Cardiac muscle cell (in vitro differentiated cells and primary cell): ENCODE measurements at regions not wholly inside any gene's neighbourhood (a gene's known extent, or its start where the extent isn't known, plus 50 kb on each side); places are given as distances from the start of the nearest gene placed in this dataset.
A peak's percentile ranks its signal among the peaks of the same experiment; 100 is the strongest.

Experiments
- DNase-seq, 2 donors: peaks; one replicate each; pipeline versions ENCODE4 v3.0.0 to v3.0.0-alpha.2; 2010 to 2017; ENCODE audit warnings: low read depth in 1 of 2, low spot score in 1 of 2
- H3K27ac ChIP-seq: fragments of 200-600 bp; sonication (generic); 2 replicates; pipeline ENCODE4 v1.5.1; 2016
- H3K27me3 ChIP-seq: fragments of 200-600 bp; sonication (generic); 2 replicates; pipeline ENCODE4 v1.6.0; 2016; ENCODE audit warnings: control low read depth
- H3K36me3 ChIP-seq: fragments of 200-600 bp; sonication (generic); 2 replicates; pipeline ENCODE4 v1.5.1; 2016; ENCODE audit warnings: control low read depth
- H3K4me1 ChIP-seq: fragments of 200-600 bp; sonication (generic); 2 replicates; pipeline ENCODE4 v1.8.1; 2017; ENCODE audit warnings: low read depth, mild to moderate bottlenecking, mixed run types
- H3K4me3 ChIP-seq: fragments of 200-600 bp; sonication (generic); 2 replicates; pipeline ENCODE4 v1.5.1; 2016; ENCODE audit warnings: mild to moderate bottlenecking
- H3K9me3 ChIP-seq: fragments of 200-600 bp; sonication (generic); 2 replicates; pipeline ENCODE4 v1.5.1; 2017; ENCODE audit warnings: low read depth, mild to moderate bottlenecking, control low read depth
- TF ChIP-seq, protein P1 (sequence below): IDR thresholded peaks from 2 replicates; pipeline ENCODE4 v1.5.1; 2012; ENCODE audit warnings: low read depth, mild to moderate bottlenecking, low read length

DNA sequence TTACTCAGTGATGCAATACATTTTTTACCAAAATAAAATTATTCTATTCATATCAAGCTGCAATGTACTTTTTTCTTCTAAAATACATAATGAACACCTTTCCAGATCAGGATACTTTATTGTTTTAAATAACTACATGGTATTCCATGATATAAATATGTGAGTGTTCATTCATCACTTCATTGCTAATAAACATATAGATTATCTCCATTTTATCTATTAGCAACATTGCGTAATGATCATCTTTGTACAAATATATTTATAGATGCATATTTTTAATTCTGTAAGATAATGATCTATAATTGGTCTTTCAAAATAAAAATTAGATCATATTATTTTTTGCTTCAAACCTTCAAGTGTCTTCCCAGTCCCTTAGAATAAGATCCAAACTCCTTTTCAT is 156.1 kb upstream of the HHIP start:
- TF ChIP-seq, protein P1, sequence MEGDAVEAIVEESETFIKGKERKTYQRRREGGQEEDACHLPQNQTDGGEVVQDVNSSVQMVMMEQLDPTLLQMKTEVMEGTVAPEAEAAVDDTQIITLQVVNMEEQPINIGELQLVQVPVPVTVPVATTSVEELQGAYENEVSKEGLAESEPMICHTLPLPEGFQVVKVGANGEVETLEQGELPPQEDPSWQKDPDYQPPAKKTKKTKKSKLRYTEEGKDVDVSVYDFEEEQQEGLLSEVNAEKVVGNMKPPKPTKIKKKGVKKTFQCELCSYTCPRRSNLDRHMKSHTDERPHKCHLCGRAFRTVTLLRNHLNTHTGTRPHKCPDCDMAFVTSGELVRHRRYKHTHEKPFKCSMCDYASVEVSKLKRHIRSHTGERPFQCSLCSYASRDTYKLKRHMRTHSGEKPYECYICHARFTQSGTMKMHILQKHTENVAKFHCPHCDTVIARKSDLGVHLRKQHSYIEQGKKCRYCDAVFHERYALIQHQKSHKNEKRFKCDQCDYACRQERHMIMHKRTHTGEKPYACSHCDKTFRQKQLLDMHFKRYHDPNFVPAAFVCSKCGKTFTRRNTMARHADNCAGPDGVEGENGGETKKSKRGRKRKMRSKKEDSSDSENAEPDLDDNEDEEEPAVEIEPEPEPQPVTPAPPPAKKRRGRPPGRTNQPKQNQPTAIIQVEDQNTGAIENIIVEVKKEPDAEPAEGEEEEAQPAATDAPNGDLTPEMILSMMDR = no peak
- no peaks in the 10 kb centered on the region for H3K9me3 ChIP-seq
- H3K27ac ChIP-seq = no peak overlapping the region
- no peaks in the 10 kb centered on the region for H3K36me3 ChIP-seq
- H3K27me3 ChIP-seq = no peaks in the 10 kb centered on the region
- no peak for DNase-seq
- no peak overlapping the region for H3K4me3 ChIP-seq
- H3K4me1 ChIP-seq = no peaks in the 10 kb centered on the region

DNA sequence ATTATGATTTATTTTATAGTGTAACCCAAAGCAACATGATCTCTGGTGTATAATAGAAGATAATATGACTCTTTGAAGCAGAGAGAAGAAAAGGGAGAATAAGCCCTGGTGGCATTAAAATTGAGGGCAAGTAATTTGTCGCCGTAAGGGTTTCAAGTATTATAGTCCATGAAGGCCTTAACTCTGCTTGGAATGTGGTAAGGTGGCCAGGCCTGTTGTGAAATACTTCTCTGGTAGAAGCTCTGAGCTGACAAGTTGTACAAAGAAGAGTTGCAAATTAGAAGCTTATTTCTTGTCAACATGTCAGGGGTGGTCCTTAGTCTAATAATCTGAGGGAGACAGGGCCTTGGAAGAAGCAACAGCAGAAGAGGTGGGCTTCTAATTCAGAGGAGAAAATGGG is 151.7 kb upstream of the HHIP start:
- no peak overlapping the region for H3K27ac ChIP-seq
- no peaks in the 10 kb centered on the region for H3K4me1 ChIP-seq
- no peaks in the 10 kb centered on the region for H3K36me3 ChIP-seq
- peak in 1 of 2 donors; percentile 25 for DNase-seq
- no peaks in the 10 kb centered on the region for H3K9me3 ChIP-seq
- no peaks in the 10 kb centered on the region for H3K27me3 ChIP-seq
- H3K4me3 ChIP-seq = no peak overlapping the region
- TF ChIP-seq, protein P1 = no peak

DNA sequence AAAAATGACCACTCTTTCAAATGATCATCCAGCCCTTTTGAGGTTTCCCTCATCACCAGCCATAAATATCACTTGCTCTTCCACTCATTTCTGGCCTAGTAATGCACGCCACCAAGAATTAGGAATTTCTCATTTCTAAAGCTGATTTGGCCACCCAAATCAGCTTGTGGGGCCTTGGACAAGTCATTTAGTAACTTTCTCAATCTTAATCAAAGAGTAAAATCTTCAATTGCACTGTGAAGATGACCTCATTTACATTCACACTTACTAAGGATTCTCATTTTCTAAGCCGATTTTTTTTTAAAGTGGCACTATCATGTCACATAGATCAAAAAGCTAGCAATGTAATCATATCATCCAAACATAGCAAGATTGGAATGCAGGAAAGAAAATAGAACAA is 150.0 kb upstream of the HHIP start:
- H3K27me3 ChIP-seq = no peaks in the 10 kb centered on the region
- TF ChIP-seq, protein P1 = no peak

DNA sequence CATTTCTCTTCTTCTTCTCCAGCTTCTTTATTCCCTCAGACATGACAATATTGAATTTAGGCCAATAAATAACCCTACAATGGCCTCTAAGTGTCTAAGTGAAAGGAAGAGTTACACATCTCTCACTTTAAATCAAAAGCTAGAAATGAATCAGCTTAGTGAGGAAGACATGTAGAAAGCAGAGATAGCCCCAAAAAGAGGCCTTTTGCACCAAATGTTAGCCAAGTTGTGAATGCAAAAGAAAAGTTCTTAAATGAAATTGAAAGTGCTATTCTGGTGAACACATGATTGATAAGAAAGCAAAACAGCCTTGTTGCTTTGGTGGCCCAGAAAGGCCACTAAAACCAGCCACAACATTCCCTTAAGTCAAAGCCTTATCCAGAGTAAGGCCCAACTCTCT is 146.2 kb upstream of the HHIP start:
- Histone ChIP-seq H3K9me3 (no peaks in the 10 kb centered on the region), H3K36me3 (no peaks in the 10 kb centered on the region), H3K4me1 (peaks cover 12% of the 10 kb centered on the region), H3K27me3 (no peaks in the 10 kb centered on the region), H3K4me3 (no peak overlapping the region), H3K27ac (no peak overlapping the region)
- TF ChIP-seq, protein P1 = no peak
- no peak for DNase-seq

More for the DNA sequence above, 150.0 kb upstream of the HHIP start:
- H3K36me3 ChIP-seq = no peaks in the 10 kb centered on the region
- H3K4me3 ChIP-seq = no peak overlapping the region
- no peak overlapping the region for H3K27ac ChIP-seq
- H3K9me3 ChIP-seq = no peaks in the 10 kb centered on the region
- DNase-seq = no peak
- H3K4me1 ChIP-seq = no peaks in the 10 kb centered on the region

DNA sequence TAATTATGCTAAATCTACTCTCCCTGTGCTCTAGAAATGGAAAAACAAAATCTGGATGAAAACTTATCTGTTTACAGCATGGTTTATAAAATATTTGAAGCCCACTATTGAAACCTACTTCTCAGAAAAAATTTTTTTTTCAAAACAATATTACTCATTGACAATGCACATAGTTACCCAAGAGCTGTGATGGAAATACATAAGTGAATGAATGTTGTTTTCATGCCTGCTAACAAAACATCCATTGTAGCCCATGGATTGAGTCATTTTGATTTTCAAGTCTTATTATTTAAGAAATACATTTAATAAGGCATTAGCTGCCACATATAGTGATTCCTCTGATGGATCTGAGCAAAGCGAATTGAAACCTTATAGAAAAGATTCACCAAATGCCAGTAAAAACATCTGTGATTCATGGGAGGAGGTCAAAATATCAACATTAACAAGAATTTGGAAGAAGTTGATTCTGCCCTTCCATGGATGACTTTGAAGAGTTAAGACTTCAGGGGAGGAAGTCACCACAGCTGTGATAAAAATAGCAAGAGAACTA is 144.7 kb upstream of the HHIP start:
- no peaks in the 10 kb centered on the region for H3K9me3 ChIP-seq
- H3K4me1 ChIP-seq = peaks cover 12% of the 10 kb centered on the region
- no peak overlapping the region for H3K4me3 ChIP-seq
- peak in 1 of 2 donors; percentile 8 for DNase-seq
- TF ChIP-seq, protein P1 = no peak
- H3K27ac ChIP-seq = no peak overlapping the region
- H3K27me3 ChIP-seq = no peaks in the 10 kb centered on the region
- no peaks in the 10 kb centered on the region for H3K36me3 ChIP-seq

DNA sequence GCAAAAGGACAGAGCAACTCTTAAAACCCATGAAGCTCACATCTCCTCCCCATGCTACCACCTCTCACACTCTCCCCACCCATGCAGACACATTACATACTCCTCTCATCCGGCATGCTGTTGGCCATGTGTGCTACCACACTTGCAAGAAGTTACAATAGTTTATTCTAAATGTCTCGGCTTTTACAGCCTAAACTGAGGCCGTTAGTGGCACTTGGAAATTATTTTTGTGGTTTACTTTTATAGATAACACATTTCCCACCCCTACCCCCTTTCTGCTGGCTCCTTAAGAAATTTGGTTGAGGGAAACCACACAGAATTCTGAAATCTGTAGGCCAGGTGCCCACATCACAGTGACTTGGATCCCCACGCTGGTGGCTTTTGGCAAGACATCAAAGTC is 141.1 kb upstream of the HHIP start:
- DNase-seq = no peak
- no peaks in the 10 kb centered on the region for H3K36me3 ChIP-seq
- TF ChIP-seq, protein P1 = no peak
- H3K9me3 ChIP-seq = no peaks in the 10 kb centered on the region
- peaks cover 12% of the 10 kb centered on the region for H3K4me1 ChIP-seq
- H3K27me3 ChIP-seq = no peaks in the 10 kb centered on the region
- H3K4me3 ChIP-seq = no peak overlapping the region
- H3K27ac ChIP-seq = no peak overlapping the region
